HuH-7 (cell line): ENCODE measurements at regions not wholly inside any gene's neighbourhood (a gene's known extent, or its start where the extent isn't known, plus 50 kb on each side); places are given as distances from the start of the nearest gene placed in this dataset.

Experiments used
- DNase-seq: peaks from one replicate; pipeline ENCODE4 v3.0.0; 2011; ENCODE audit warnings: low spot score

DNA sequence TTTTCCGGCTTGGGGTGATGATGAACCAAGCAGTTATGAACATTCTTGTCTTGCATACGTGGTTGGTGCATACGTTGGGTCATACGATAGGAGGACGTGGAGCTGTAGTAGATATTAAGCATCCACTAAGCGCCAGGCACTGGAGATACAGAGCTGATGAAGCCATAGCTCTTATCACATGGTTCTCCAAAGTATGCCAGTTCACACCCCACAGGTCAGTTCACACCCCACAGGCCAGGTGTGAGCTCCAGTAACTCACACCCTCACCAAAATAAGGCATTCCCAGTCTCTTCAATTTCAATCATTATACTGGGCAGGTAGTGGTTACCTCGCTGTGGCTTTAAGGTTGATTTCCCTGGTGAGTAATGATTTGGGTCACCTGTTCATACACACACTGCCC, 335.5 kb downstream of the FOXL1 start:
- DNase-seq: no peak

- no peak for DNase-seq
Measured at GRCh38 chr16:86914876-86915717, 336.7 kb downstream of the FOXL1 start.

DNA sequence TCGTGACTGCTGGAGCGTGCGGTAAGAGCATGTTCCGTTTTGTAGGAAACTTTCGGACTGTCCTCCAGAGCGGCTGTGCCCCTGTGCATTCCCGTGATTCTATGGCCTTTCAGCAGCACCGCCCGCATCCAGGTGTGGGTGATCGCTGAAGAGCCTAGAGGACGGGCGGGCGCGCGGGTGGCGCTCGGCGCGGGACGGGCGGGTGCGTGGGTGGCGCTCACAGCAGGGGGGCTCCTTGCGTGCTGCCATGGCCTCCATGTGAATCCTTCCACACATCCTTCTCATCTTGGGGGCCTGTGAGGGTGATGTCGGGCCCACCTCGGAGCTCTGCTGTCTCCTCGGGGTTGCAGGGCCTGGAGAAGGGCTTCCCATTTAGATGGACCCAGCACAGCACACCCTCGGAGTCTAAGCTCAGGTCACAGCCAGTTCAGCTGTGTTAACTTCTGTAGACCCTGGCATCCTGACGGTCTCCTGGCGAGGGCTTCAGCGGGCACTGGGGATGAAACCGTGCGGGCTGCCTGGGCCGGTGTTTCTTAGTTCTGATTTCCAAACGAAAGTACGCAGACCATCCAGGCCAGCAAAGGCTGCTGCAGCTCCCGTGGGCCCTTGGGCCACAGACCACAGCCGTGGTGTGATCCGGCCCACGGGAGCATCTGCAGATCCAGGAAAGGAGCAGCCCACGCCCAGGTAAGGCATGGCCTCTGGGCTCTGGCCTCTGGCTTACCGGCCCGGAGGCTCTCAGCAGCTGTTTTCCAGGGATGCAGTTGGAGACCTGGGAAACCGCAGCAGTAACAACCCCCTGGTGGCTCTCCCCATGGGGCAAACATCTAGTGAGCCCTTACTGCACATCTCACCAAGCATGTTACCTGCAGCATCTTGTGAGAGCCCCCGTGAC, 339.4 kb downstream of the FOXL1 start:
- DNase-seq: no peak

- DNase-seq: no peak
Measured at GRCh38 chr16:86918637-86919036, 340.3 kb downstream of the FOXL1 start.

- no peak for DNase-seq
Measured at GRCh38 chr16:86919078-86919477, 340.7 kb downstream of the FOXL1 start.

DNA sequence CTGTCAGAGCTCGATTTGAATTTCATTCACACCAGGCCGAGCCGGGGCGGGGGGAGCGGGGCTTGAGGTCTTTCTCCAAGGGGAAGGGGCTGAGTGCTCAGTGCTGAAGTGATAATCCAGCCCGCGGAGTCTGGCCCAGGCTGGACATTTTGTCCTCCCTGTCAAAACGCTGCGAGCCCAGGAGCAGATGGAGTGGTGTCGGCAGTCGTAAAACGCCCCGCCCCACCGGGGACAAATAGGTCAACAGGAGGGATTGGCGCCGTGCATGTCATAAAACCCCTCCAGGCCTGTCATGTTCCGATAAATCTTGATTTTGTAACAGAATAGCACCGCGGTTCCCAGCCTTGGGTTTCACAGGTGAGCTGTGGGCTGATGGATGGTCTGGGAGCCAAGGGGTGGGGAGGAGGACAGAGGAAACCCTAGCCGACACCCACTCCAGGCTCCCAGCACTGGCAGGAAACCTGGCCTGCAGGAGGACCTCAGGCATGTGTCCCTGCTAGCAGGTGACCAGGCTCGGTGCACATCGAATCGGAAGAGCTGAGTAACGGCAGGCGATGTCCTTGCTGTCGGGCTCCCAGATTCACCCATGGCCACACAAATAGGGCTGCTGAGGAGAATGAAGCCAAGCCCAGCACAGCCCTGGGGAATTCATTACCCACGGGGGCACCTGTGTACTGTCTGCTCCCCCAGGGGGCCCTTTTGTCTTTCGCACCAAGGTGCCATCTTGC, 341.4 kb downstream of the FOXL1 start:
- no peak for DNase-seq

- no peak for DNase-seq
Measured at GRCh38 chr16:86921289-86921688, 342.9 kb downstream of the FOXL1 start.

DNA sequence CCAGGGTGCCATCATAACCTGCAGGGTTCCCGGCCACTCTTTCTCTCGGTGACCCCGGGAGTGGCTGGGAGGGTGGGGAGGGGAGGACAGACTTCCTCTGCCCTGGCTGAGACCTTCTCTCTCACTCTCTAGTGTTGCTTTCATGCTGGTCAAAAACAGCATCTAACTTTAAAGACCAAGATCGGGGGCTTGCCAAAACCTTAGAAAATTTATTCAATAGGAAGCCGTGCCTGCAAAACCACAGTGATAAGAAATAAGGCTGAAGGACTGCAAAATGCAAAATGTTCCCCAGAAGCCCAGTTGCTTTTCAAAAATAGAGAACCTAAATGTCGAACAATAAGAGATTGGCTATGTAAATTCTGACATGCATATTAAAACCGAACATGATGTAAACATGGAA, 344.0 kb downstream of the FOXL1 start:
- no peak for DNase-seq

- DNase-seq: no peak
Measured at GRCh38 chr16:86923656-86924055, 345.3 kb downstream of the FOXL1 start.

- DNase-seq: no peak
Measured at GRCh38 chr16:86924537-86924936, 346.2 kb downstream of the FOXL1 start.

GRCh38 chr16:86925067-86925791, 346.9 kb downstream of the FOXL1 start:
- DNase-seq: no peak

DNA sequence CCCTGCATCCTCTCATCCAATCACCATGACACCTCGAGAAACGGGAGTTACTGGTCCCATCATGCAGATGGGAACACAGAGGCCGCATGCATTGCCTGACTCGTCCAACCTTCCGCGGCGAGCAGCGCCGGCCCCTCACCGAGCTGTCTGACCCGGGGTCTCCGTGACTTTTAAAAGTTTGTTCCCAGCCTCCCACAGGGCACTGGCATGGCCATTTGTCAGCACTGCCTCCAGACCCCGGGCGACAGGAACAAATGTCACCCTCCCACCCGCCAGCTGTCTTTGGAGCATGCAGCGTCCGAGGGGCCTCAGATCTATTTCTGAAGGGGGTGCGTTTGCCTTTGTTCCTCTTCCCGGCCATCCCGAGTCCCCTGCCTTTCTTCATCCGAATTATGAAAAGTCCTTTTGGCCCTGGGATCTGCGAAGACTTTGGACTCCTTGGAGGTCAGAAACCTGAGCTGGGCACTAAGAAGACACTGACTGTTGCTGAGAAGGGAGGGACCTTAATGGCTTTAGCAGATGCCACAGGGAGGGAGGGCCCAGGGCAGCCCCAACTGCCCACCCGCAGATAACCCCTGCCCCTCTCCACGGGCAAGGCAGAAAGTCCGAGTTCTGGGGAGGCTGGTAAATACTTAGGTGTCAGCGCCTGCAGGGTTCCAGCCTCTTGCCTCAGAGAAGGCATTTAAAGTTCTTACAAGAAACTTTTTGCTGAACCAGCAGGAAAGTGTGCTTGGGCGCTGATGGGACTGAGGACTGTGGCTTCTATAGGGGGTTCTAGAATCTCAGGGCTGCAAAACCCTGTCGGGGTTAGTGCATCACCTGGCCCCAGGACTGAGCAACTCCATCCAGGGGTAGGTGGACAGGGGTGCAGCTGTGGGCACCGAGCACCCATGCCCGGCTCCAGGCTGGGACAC, 348.1 kb downstream of the FOXL1 start:
- no peak for DNase-seq

DNA sequence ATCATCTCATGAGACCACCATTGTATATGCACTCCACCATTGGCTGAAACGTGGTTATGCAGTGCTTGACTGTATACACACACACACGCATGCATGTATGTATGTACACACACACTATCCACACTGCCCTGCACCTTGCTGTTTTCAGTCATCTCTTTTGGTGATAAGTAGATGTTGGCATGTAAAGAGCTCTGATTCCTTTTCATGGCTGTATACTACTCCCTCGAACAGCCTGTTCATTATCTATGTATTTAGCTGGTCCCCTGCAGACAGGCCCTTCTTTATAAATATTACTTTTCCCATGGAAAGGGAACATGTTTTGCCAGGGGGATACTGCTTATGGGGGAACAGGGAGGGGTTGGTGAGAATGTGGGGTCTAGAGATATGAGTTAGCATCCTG, 349.4 kb downstream of the FOXL1 start:
- DNase-seq: no peak

GRCh38 chr16:86928523-86929011, 350.2 kb downstream of the FOXL1 start:
- DNase-seq: no peak

- no peak for DNase-seq
Measured at GRCh38 chr16:86929057-86929871, 350.9 kb downstream of the FOXL1 start.

GRCh38 chr16:86930001-86930400, 351.7 kb downstream of the FOXL1 start:
- DNase-seq: no peak

DNA sequence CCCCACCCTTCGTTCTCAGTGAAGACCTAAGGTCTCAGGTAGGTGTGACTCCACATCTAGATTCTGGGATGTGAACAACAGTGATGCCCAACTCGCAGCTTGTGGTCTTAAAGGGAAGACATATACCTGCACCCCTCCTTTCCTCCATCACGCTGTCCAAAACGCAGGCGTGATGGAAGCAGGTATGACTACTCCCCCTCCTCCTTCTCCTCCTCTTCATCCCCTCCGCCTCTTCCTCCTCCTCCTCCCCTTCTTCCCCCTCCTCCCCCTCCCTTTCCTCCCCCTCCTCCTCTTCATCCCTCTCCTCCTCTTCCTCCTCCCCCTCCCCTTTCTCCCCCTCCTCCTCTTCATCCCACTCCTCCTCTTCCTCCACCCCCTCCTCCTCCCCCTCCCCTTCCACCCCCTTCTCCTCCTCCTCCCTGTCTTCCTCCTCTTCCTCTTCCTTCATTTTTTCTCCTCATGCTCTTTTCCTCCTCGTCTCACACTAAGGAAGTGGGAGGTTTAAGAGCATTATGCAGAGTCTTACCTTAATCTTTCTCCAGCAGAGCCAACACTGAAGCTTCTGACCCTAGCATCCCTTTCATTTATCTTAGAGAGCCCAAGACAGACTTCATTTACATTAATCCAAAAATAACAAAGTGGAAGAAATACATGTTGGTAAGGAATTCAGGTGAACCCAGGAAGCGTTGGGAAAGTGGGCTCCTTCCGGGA, 352.5 kb downstream of the FOXL1 start:
- DNase-seq: no peak

GRCh38 chr16:86931410-86931941, 353.1 kb downstream of the FOXL1 start:
- DNase-seq: no peak
